Panc1 (cell line): ENCODE measurements at regions not wholly inside any gene's neighbourhood (a gene's known extent, or its start where the extent isn't known, plus 50 kb on each side); places are given as distances from the start of the nearest gene placed in this dataset.

Experiments used
- ATAC-seq: fragments of 200-7000 bp; cut with Tn5 transposase; 2 replicates; pipeline ENCODE4 v1.9.1; 2020; ENCODE audit warnings: mild to moderate bottlenecking, moderate library complexity
- BruUV-seq: library from RNA; stranded (reverse); fragments of 400-500 nt; replicated peaks from 2 replicates; lab custom pipeline; 2021; lab: Mats Ljungman, UMichigan
- CTCF ChIA-PET: fragments of 300-600 bp; sonication (Branson Sonifier 250); formaldehyde crosslinking; loops from one replicate; lab custom pipeline; 2022; ENCODE audit warnings: antibody characterized with exemption; lab: Charles Lee
- POLR2A ChIA-PET: fragments of 300-600 bp; sonication (Branson Sonifier 250); formaldehyde crosslinking; loops from one replicate; lab custom pipeline; 2022; ENCODE audit warnings: antibody characterized with exemption; lab: Charles Lee
- DNase-seq: peaks from one replicate; pipeline ENCODE4 v3.0.0-alpha.2; 2010; ENCODE audit warnings: low read depth, low spot score
- H3K27ac ChIP-seq: 2 replicates; pipeline ENCODE4 v1.5.1; 2011; ENCODE audit warnings: mild to moderate bottlenecking, low read length, inconsistent platforms
- H3K27me3 ChIP-seq: fragments of 200-500 bp; sonication (Bioruptor generic); 2 replicates; pipeline ENCODE4 v1.6.0; 2014; ENCODE audit warnings: low read length, inconsistent platforms; ENCODE audit not compliant: control insufficient read depth, insufficient read depth
- H3K36me3 ChIP-seq: fragments of 200-500 bp; sonication (Bioruptor generic); 2 replicates; pipeline ENCODE4 v1.5.1; 2014; ENCODE audit warnings: inconsistent platforms, mild to moderate bottlenecking, low read length, moderate library complexity; ENCODE audit not compliant: control insufficient read depth, insufficient read depth
- H3K4me1 ChIP-seq: 2 replicates; pipeline ENCODE4 v1.5.1; 2011; ENCODE audit warnings: inconsistent platforms, mild to moderate bottlenecking, low read length, moderate library complexity; ENCODE audit not compliant: control insufficient read depth, insufficient read depth
- H3K4me3 ChIP-seq, 2 experiments: 2 replicates each; pipeline ENCODE4 v1.5.1; 2011 to 2012; ENCODE audit warnings: low read depth in 2 of 2, low read length in 2 of 2, mild to moderate bottlenecking in 2 of 2, inconsistent platforms in 1 of 2, moderate library complexity in 1 of 2
- H3K9me3 ChIP-seq: fragments of 200-500 bp; sonication (Bioruptor generic); 2 replicates; pipeline ENCODE4 v1.5.1; 2014; ENCODE audit warnings: low read depth, mild to moderate bottlenecking, inconsistent platforms, low read length, moderate library complexity; ENCODE audit not compliant: control insufficient read depth, insufficient read depth
- CTCF ChIP-seq: fragments of 450-650 bp; IDR thresholded peaks from 2 replicates; pipeline ENCODE4 v1.5.1; 2017; ENCODE audit warnings: mild to moderate bottlenecking
- POLR2AphosphoS5 ChIP-seq: IDR thresholded peaks from 2 replicates; pipeline ENCODE4 v1.6.1; 2012; ENCODE audit warnings: mild to moderate bottlenecking, low read depth, low read length, moderate library complexity
- REST ChIP-seq, 2 experiments: IDR thresholded peaks; 2 replicates each; pipeline ENCODE4 v1.6.1; 2011 to 2012; ENCODE audit warnings: low read depth in 2 of 2, control low read depth in 1 of 2, low read length in 1 of 2, mild to moderate bottlenecking in 1 of 2, moderate library complexity in 1 of 2; ENCODE audit not compliant: insufficient read depth in 1 of 2
- SIN3A ChIP-seq: IDR thresholded peaks from 2 replicates; pipeline ENCODE4 v1.6.1; 2012; ENCODE audit warnings: low read depth, mild to moderate bottlenecking, low read length, moderate library complexity, borderline replicate concordance; ENCODE audit not compliant: insufficient read depth
- TCF7L2 ChIP-seq: IDR thresholded peaks from 2 replicates; pipeline ENCODE4 v1.6.1; 2011; ENCODE audit warnings: mild to moderate bottlenecking, low read depth, low read length, inconsistent platforms
- in situ Hi-C: cut with HindIII; loops from 2 replicates; pipeline ENCODE4 v1.10.0; 2016; ENCODE audit warnings: low sequenced_read_pairs, low pct_unique_long_range_greater_than_20kb
- intact Hi-C: fragments of 100-400 bp; cut with micrococcal nuclease; formaldehyde crosslinking; loops from one replicate; pipeline ENCODE4 v1.10.0; 2022; ENCODE audit not compliant: unreplicated experiment

- BruUV-seq = no TSS peak
- no peaks in the 10 kb centered on the region; the same call in 1 of the 2 replicates for H3K27me3 ChIP-seq
- no peaks in the 10 kb centered on the region for H3K9me3 ChIP-seq
- H3K36me3 ChIP-seq = no peaks in the 10 kb centered on the region
- intact Hi-C loops = no loop called here
- no peak overlapping the region for H3K4me3 ChIP-seq
- ChIA-PET POLR2A (no interaction called here), CTCF (no interaction called here)
- no peaks in the 10 kb centered on the region for H3K4me1 ChIP-seq
- H3K27ac ChIP-seq = no peak overlapping the region
- TF ChIP-seq REST (IDR thresholded peaks at IDR 0.05; ENCODE audit: insufficient read depth in 1 of 2, low read depth in 2 of 2, low read length in 1 of 2) = no peak
- DNase-seq = no peak
- ATAC-seq = no peak
- in situ Hi-C loops = no loop called here
Observed at GRCh38 chr5:160961038-160961437, 109.0 kb upstream of the ATP10B start.

DNA sequence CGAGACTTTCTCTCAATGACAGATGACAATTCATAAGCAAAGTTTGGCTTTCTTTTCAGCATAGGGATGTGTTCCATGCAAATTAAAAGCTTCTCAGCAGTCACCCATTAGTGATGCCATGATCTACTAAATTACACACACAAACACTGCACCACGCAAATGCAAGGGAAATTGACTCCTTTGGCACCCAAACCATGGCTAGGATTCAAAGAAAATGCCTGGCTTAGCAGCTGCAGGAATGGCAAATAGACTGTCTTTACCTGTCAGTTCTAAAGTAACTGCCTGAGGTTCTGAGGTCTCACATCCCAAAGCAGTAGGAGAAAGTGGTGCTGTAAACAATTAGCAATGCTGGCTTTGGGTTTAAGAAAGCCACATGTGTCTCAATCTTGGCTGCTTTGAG, 108.6 kb upstream of the ATP10B start:
- CTCF ChIA-PET = no interaction called here
- in situ Hi-C loops = no loop called here

More for the DNA sequence above, 108.6 kb upstream of the ATP10B start:
- ATAC-seq (no peak), DNase-seq (no peak)
- no TSS peak for BruUV-seq
- POLR2A ChIA-PET = no interaction called here
- H3K9me3 ChIP-seq = no peaks in the 10 kb centered on the region
- H3K27ac ChIP-seq = no peak overlapping the region
- TF ChIP-seq CTCF = no peak
- no peak for TF ChIP-seq POLR2AphosphoS5
- no peak for TF ChIP-seq SIN3A
- TF ChIP-seq REST (IDR thresholded peaks at IDR 0.05; ENCODE audit: insufficient read depth in 1 of 2, low read depth in 2 of 2, low read length in 1 of 2) = no peak
- no peak for TF ChIP-seq TCF7L2
- H3K4me1 ChIP-seq = no peaks in the 10 kb centered on the region
- no peaks in the 10 kb centered on the region for H3K27me3 ChIP-seq
- intact Hi-C loops = no loop called here
- H3K4me3 ChIP-seq = no peak overlapping the region
- no peaks in the 10 kb centered on the region for H3K36me3 ChIP-seq
